ENCODE measurements at regions not wholly inside any gene's neighbourhood (a gene's known extent, or its start where the extent isn't known, plus 50 kb on each side); places are given as distances from the start of the nearest gene placed in this dataset.

GRCh38 chr1:117262976-117263375 is 52.2 kb upstream of the VTCN1 start:
- no peak overlapping the region for H4K91ac ChIP-seq (ENCODE audit: insufficient read length, low read depth, low read length)
- H3K9me3 ChIP-seq (ENCODE audit: control insufficient read depth, low read depth, low read length) = peaks cover 6% of the 10 kb centered on the region
- no peaks in the 10 kb centered on the region for H3K27me3 ChIP-seq (ENCODE audit: insufficient read depth, low read length)
- H3K23ac ChIP-seq (ENCODE audit: insufficient read length, low read depth, low read length) = no peak overlapping the region
- H3K4me2 ChIP-seq (ENCODE audit: insufficient read depth, insufficient read length, low read length) = no peak overlapping the region
- no peak overlapping the region for H3K18ac ChIP-seq (ENCODE audit: insufficient read length, low read depth, low read length)
- Mint-ChIP-seq H3K36me3 (ENCODE audit: insufficient read depth in 1 of 3, low read depth in 3 of 3) (peaks cover 8 to 36% (median 22%) of the 10 kb centered on the region in 3 experiments), H3K27ac (no peak overlapping the region), H3K27me3 (ENCODE audit: low read depth) (no peaks in the 10 kb centered on the region), H3K9me3 (peaks cover 29 to 31% of the 10 kb centered on the region in 2 experiments), H3K4me1 (peaks cover 27 to 37% of the 10 kb centered on the region in 2 experiments), H3K4me3 (no peak overlapping the region)
- H2AFZ ChIP-seq (ENCODE audit: low read length) = no peak overlapping the region
- H3K23me2 ChIP-seq (ENCODE audit: insufficient read length, low read depth, low read length, poor library complexity, severe bottlenecking) = no peaks in the 10 kb centered on the region
- H3K27ac ChIP-seq (ENCODE audit: insufficient read length, low read depth, low read length) = no peak overlapping the region
- H2BK20ac ChIP-seq (ENCODE audit: low read depth, low read length, poor library complexity, severe bottlenecking) = no peak overlapping the region
- H4K8ac ChIP-seq (replicated peaks; ENCODE audit: insufficient read length, low read depth, low read length) = no peak overlapping the region
- no peak overlapping the region for H3K14ac ChIP-seq (ENCODE audit: insufficient read depth, low read length)
- no peak overlapping the region for H2BK5ac ChIP-seq (ENCODE audit: insufficient read length, low read length)
- no peak overlapping the region for H3T11ph ChIP-seq (ENCODE audit: low read length)
- H3K4me1 ChIP-seq (ENCODE audit: insufficient read depth, low read length) = no peaks in the 10 kb centered on the region; the same call in 1 of the 2 replicates
- H2BK120ac ChIP-seq (ENCODE audit: low read depth, low read length, poor library complexity, severe bottlenecking) = no peak overlapping the region
- no peaks in the 10 kb centered on the region for H3K79me2 ChIP-seq (ENCODE audit: insufficient read depth, low read length)
- DNase-seq = no peak
- no CpG with 5 or more reads among the region's 5 CpGs for WGBS (ENCODE audit: extremely low coverage, insufficient read length, low lambda C conversion rate)
- no peak for TF ChIP-seq CTCF (conservative IDR thresholded peaks at IDR 0.05)
- no peak overlapping the region for H2BK12ac ChIP-seq (ENCODE audit: insufficient read length, low read depth, low read length)
- H4K20me1 ChIP-seq (ENCODE audit: control insufficient read depth, insufficient read depth, insufficient read length) = no peaks in the 10 kb centered on the region
- H2BK15ac ChIP-seq (ENCODE audit: low read depth, low read length) = no peak overlapping the region
- H3K4ac ChIP-seq (ENCODE audit: low read depth, low read length) = no peak overlapping the region
- H4K5ac ChIP-seq (ENCODE audit: insufficient read length, low read depth, low read length) = no peak overlapping the region
- no peaks in the 10 kb centered on the region for H3K79me1 ChIP-seq (ENCODE audit: insufficient read depth, low read depth, low read length, poor library complexity, severe bottlenecking)
- H3K56ac ChIP-seq (ENCODE audit: insufficient read length, low read depth, low read length) = no peak overlapping the region
- H2AK5ac ChIP-seq (ENCODE audit: insufficient read length, low read length) = no peak overlapping the region
- no peak overlapping the region for H3K9ac ChIP-seq (ENCODE audit: extremely low read depth, insufficient read length, low read length)

Data from H9 (cell line).